Panc1 (cell line): ENCODE measurements at regions not wholly inside any gene's neighbourhood (a gene's known extent, or its start where the extent isn't known, plus 50 kb on each side); places are given as distances from the start of the nearest gene placed in this dataset.
"Not testable (repeated sequence)": the region's sequence is repeated elsewhere in the genome, so short reads cannot be mapped to it uniquely, and the experiment has no call there.

Source experiments
- ATAC-seq: fragments of 200-7000 bp; cut with Tn5 transposase; 2 replicates; pipeline ENCODE4 v1.9.1; 2020; ENCODE audit warnings: mild to moderate bottlenecking, moderate library complexity
- BruUV-seq: library from RNA; stranded (reverse); fragments of 400-500 nt; replicated peaks from 2 replicates; lab custom pipeline; 2021; lab: Mats Ljungman, UMichigan
- CTCF ChIA-PET: fragments of 300-600 bp; sonication (Branson Sonifier 250); formaldehyde crosslinking; loops from one replicate; lab custom pipeline; 2022; ENCODE audit warnings: antibody characterized with exemption; lab: Charles Lee
- POLR2A ChIA-PET: fragments of 300-600 bp; sonication (Branson Sonifier 250); formaldehyde crosslinking; loops from one replicate; lab custom pipeline; 2022; ENCODE audit warnings: antibody characterized with exemption; lab: Charles Lee
- DNase-seq: peaks from one replicate; pipeline ENCODE4 v3.0.0-alpha.2; 2010; ENCODE audit warnings: low read depth, low spot score
- H3K27ac ChIP-seq: 2 replicates; pipeline ENCODE4 v1.5.1; 2011; ENCODE audit warnings: mild to moderate bottlenecking, low read length, inconsistent platforms
- H3K27me3 ChIP-seq: fragments of 200-500 bp; sonication (Bioruptor generic); 2 replicates; pipeline ENCODE4 v1.6.0; 2014; ENCODE audit warnings: low read length, inconsistent platforms; ENCODE audit not compliant: control insufficient read depth, insufficient read depth
- H3K36me3 ChIP-seq: fragments of 200-500 bp; sonication (Bioruptor generic); 2 replicates; pipeline ENCODE4 v1.5.1; 2014; ENCODE audit warnings: inconsistent platforms, mild to moderate bottlenecking, low read length, moderate library complexity; ENCODE audit not compliant: control insufficient read depth, insufficient read depth
- H3K4me1 ChIP-seq: 2 replicates; pipeline ENCODE4 v1.5.1; 2011; ENCODE audit warnings: inconsistent platforms, mild to moderate bottlenecking, low read length, moderate library complexity; ENCODE audit not compliant: control insufficient read depth, insufficient read depth
- H3K4me3 ChIP-seq, 2 experiments: 2 replicates each; pipeline ENCODE4 v1.5.1; 2011 to 2012; ENCODE audit warnings: low read depth in 2 of 2, low read length in 2 of 2, mild to moderate bottlenecking in 2 of 2, inconsistent platforms in 1 of 2, moderate library complexity in 1 of 2
- H3K9me3 ChIP-seq: fragments of 200-500 bp; sonication (Bioruptor generic); 2 replicates; pipeline ENCODE4 v1.5.1; 2014; ENCODE audit warnings: low read depth, mild to moderate bottlenecking, inconsistent platforms, low read length, moderate library complexity; ENCODE audit not compliant: control insufficient read depth, insufficient read depth
- POLR2AphosphoS5 ChIP-seq: IDR thresholded peaks from 2 replicates; pipeline ENCODE4 v1.6.1; 2012; ENCODE audit warnings: mild to moderate bottlenecking, low read depth, low read length, moderate library complexity
- SIN3A ChIP-seq: IDR thresholded peaks from 2 replicates; pipeline ENCODE4 v1.6.1; 2012; ENCODE audit warnings: low read depth, mild to moderate bottlenecking, low read length, moderate library complexity, borderline replicate concordance; ENCODE audit not compliant: insufficient read depth
- TCF7L2 ChIP-seq: IDR thresholded peaks from 2 replicates; pipeline ENCODE4 v1.6.1; 2011; ENCODE audit warnings: mild to moderate bottlenecking, low read depth, low read length, inconsistent platforms
- in situ Hi-C: cut with HindIII; loops from 2 replicates; pipeline ENCODE4 v1.10.0; 2016; ENCODE audit warnings: low sequenced_read_pairs, low pct_unique_long_range_greater_than_20kb
- intact Hi-C: fragments of 100-400 bp; cut with micrococcal nuclease; formaldehyde crosslinking; loops from one replicate; pipeline ENCODE4 v1.10.0; 2022; ENCODE audit not compliant: unreplicated experiment
- TF ChIP-seq, protein P1 (sequence below): fragments of 450-650 bp; IDR thresholded peaks from 2 replicates; pipeline ENCODE4 v1.5.1; 2017; ENCODE audit warnings: mild to moderate bottlenecking
- TF ChIP-seq, protein P2 (sequence below), 2 experiments: IDR thresholded peaks; 2 replicates each; pipeline ENCODE4 v1.6.1; 2011 to 2012; ENCODE audit warnings: low read depth in 2 of 2, control low read depth in 1 of 2, low read length in 1 of 2, mild to moderate bottlenecking in 1 of 2, moderate library complexity in 1 of 2; ENCODE audit not compliant: insufficient read depth in 1 of 2

DNA sequence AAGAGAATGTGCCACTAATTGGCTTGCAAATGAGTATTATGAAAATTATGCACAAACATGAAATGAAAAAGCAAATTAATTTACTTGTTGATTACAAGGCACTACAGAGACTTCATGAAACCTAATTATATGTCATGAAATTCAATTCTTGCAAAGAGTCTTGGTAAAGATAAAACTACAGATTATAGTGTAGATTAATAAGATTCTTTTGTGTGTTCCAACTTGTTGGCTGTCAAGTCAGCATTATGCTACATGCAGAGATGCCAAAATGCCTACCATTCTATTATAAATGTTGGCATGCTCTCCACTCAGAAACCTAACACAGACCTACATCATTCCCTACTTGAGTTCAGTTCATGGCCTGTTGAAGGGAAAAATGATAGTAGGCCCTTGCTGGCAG, 97.2 kb upstream of the KITLG start:
- intact Hi-C loops (no loop called here), in situ Hi-C loops (no loop called here)
- Histone ChIP-seq H3K9me3 (no peaks in the 10 kb centered on the region), H3K27ac (no peak overlapping the region), H3K4me1 (no peaks in the 10 kb centered on the region), H3K4me3 (no peak overlapping the region), H3K36me3 (no peaks in the 10 kb centered on the region), H3K27me3 (no peaks in the 10 kb centered on the region)
- ChIA-PET CTCF (no interaction called here), POLR2A (no interaction called here)
- TF ChIP-seq, protein P1, sequence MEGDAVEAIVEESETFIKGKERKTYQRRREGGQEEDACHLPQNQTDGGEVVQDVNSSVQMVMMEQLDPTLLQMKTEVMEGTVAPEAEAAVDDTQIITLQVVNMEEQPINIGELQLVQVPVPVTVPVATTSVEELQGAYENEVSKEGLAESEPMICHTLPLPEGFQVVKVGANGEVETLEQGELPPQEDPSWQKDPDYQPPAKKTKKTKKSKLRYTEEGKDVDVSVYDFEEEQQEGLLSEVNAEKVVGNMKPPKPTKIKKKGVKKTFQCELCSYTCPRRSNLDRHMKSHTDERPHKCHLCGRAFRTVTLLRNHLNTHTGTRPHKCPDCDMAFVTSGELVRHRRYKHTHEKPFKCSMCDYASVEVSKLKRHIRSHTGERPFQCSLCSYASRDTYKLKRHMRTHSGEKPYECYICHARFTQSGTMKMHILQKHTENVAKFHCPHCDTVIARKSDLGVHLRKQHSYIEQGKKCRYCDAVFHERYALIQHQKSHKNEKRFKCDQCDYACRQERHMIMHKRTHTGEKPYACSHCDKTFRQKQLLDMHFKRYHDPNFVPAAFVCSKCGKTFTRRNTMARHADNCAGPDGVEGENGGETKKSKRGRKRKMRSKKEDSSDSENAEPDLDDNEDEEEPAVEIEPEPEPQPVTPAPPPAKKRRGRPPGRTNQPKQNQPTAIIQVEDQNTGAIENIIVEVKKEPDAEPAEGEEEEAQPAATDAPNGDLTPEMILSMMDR = no peak
- TF ChIP-seq, protein P2, sequence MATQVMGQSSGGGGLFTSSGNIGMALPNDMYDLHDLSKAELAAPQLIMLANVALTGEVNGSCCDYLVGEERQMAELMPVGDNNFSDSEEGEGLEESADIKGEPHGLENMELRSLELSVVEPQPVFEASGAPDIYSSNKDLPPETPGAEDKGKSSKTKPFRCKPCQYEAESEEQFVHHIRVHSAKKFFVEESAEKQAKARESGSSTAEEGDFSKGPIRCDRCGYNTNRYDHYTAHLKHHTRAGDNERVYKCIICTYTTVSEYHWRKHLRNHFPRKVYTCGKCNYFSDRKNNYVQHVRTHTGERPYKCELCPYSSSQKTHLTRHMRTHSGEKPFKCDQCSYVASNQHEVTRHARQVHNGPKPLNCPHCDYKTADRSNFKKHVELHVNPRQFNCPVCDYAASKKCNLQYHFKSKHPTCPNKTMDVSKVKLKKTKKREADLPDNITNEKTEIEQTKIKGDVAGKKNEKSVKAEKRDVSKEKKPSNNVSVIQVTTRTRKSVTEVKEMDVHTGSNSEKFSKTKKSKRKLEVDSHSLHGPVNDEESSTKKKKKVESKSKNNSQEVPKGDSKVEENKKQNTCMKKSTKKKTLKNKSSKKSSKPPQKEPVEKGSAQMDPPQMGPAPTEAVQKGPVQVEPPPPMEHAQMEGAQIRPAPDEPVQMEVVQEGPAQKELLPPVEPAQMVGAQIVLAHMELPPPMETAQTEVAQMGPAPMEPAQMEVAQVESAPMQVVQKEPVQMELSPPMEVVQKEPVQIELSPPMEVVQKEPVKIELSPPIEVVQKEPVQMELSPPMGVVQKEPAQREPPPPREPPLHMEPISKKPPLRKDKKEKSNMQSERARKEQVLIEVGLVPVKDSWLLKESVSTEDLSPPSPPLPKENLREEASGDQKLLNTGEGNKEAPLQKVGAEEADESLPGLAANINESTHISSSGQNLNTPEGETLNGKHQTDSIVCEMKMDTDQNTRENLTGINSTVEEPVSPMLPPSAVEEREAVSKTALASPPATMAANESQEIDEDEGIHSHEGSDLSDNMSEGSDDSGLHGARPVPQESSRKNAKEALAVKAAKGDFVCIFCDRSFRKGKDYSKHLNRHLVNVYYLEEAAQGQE (IDR thresholded peaks at IDR 0.05; ENCODE audit: insufficient read depth in 1 of 2, low read depth in 2 of 2, low read length in 1 of 2) = no peak
- TF ChIP-seq SIN3A (no peak), TCF7L2 (no peak), POLR2AphosphoS5 (no peak)
- ATAC-seq (no peak), DNase-seq (no peak)
- BruUV-seq = no TSS peak

DNA sequence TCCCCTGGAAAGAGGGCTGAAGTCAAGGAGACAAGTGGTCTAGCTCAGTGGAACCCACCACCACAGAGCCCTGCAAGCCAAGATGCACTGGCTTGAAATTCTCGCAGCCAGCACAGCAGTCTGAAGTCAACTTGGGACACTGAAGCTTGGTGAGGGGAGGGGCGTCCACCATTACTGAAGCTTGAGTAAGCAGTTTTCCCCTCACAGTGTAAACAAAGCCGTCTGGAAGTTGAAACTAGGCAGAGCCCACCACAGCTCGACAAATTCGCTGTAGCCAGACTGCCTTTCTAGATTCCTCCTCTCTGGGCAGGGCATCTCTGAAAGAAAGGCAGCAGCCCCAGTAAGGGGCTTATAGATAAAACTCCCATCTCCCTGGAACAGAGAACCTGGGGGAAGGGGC, 87.3 kb upstream of the KITLG start:
- H3K36me3 ChIP-seq, CTCF ChIA-PET, in situ Hi-C loops, DNase-seq, POLR2A ChIA-PET, intact Hi-C loops, BruUV-seq, H3K4me1 ChIP-seq, H3K27ac ChIP-seq, ATAC-seq, H3K9me3 ChIP-seq, H3K4me3 ChIP-seq, H3K27me3 ChIP-seq: not testable (repeated sequence)

DNA sequence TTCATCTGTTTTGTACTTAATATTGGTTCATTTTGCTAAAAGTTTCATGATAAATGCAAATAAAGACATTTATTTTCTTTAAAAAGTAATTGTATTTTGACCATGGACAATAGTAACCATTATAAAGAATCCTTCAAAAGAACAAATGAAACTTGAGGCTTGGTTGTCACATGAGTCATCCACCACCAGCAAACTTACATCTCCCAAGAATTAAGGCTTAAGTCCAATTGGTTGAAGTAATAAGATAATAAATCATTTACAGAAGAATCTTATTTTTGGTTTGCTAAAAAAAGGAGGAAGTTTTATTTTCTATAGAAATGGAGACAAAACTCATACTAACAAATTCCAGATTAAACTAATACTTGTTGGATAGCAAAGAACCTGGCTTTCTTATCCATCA, 84.8 kb upstream of the KITLG start:
- ChIA-PET CTCF (no interaction called here), POLR2A (no interaction called here)
- no peaks in the 10 kb centered on the region for H3K4me1 ChIP-seq
- no peaks in the 10 kb centered on the region for H3K9me3 ChIP-seq
- no peaks in the 10 kb centered on the region for H3K27me3 ChIP-seq
- no peaks in the 10 kb centered on the region for H3K36me3 ChIP-seq
- H3K4me3 ChIP-seq = no peak overlapping the region
- in situ Hi-C loops (no loop called here), intact Hi-C loops (no loop called here)
- BruUV-seq = no TSS peak
- TF ChIP-seq POLR2AphosphoS5 (no peak), TCF7L2 (no peak), SIN3A (no peak)
- TF ChIP-seq, protein P2 (IDR thresholded peaks at IDR 0.05; ENCODE audit: insufficient read depth in 1 of 2, low read depth in 2 of 2, low read length in 1 of 2) = no peak
- TF ChIP-seq, protein P1 = no peak
- no peak overlapping the region for H3K27ac ChIP-seq
- ATAC-seq (no peak), DNase-seq (no peak)
